AG08396 (cell line): ENCODE measurements at regions not wholly inside any gene's neighbourhood (a gene's known extent, or its start where the extent isn't known, plus 50 kb on each side); places are given as distances from the start of the nearest gene placed in this dataset.
A peak's percentile ranks its signal among the peaks of the same experiment; 100 is the strongest.
"Not testable (repeated sequence)": the region's sequence is repeated elsewhere in the genome, so short reads cannot be mapped to it uniquely, and the experiment has no call there.

Experiments used
- DNase-seq: peaks from one replicate; pipeline ENCODE4 v3.0.0; 2012; ENCODE audit warnings: low spot score, mixed read lengths

DNA sequence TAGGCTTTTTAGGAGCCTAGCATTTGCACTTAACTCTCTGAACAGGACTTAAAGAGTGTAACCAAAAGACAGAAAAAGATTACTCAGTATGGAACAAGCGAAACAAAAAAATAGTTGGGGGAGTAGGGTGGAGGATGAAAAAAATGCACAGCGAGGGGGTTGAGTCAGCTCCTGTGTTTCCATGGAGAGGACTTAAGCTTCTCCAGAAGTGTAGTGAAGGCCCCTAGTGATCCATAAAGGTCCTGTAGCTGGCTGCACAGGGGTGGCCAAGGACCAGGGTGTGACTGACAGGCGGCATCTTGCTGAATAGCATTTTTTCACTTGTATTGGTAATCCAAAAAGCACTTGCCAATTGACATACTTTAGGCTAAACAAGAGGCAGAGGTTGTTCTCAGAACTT is 533.9 kb downstream of the RFPL4B start:
- DNase-seq, result no peak

DNA sequence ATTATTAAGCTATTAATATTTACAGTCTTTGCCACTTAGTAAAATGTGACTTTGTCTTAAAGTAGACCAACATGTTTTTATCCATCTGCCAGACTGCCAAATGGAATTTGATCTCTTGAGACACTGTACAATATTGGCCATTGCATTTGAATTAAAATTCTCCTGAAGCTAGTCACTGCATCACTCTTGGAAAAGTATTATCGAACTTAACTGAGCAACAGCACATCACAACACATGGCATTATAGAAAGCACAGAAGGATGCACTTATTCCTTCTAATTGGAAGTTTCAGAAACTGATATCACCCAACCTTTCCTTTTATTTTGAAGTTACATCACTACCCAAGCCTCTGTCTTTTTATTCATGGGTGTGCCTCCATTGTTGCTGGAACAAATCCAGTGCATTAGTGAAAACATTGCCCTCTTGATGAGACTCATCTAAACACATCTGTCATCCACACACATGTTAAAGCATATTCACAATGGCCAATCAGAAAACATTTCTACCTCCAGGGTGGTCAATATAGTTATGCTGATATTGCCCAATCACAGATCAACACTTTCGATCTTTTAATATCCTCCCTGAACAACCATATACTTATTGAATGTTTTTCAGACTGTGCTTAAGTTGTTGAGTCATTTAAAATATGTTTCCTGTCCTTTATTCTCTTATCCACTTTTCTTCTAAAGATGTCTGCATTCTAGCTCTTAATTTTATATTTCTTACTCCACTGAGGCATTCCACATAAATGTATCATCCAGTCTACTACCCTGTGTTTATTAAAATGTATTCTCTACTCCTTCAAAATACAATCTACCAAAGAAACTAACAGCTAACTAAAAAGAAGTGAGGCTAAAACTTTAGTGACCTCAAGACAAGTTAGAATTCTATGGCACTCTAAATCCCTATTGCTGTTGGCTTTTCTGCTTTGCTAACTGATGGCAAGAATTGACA is 535.0 kb downstream of the RFPL4B start:
- no peak for DNase-seq

DNA sequence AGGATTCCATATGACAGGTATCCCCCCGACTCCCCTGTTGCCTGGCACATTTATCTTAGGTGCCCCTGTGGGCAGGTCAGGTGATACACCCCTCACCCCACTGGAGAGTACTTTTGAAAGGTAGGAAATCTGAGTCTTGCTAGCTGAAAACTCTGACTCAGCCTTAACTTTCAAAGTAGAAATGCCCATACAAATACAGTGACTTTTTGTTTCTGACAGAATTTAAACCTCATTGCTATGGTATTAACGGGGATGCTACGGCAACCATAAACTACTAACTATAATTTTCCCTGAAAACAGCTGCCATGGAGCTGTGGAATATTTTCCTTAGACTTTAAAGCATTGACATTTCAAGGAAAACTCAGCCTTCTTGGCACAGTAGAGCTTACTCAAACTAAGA is 536.0 kb downstream of the RFPL4B start:
- DNase-seq, result no peak

DNA sequence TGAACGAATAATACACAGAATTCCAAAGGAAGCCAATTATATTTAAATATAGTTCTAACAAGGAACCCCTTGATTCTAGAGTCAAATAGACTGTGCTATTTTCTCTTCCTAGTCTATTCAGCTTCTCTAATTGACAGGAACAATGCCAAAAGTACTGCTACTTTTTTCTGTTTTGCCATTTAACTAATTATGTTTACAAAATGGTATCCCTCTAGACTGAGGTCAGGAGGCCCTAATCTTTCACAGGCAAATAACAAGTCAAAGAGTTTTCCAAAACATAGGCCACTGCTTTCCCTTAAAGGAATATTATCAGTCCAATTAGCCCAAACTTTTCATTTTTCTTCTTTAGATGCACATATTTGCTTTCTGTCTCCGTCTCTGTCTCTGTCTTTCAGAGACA is 539.3 kb downstream of the RFPL4B start:
- DNase-seq, result no peak

DNA sequence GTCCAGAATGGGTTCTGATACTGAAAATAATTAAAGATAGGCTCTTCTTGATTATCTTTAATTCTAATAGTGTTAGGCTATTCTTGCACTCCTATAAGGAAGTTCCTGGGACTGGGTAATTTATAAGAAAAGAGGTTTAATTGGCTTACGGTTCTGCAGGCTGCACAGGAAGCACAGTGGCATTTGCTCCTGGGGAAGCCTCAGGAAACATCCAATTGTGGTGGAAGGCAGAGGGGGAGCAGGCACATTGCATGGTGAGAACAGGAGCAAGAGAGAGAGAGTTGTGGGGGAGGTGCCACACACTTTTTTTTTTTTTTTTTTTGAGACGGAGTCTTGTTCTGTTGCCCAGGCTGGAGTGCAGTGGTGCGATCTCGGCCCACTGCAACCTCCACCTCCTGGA is 540.3 kb downstream of the RFPL4B start:
- DNase-seq, result not testable (repeated sequence)

DNA sequence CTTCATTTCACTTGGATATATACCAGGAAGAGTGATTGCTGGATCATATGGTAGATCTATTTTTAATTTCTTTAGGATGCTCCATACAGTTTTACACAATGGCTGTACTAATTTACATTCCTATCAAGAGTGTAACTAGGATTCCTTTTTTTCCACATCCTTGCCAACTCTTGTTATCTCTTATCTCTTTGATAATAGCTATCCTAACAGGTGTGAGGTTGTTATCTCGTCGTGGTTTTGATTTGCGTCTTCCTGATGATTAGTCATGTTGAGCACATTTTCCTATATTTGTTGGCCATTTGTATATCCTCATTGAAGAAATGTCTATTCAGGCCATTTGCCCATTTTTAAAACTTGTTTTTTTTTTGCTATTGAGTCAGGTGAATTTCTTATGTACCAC is 552.4 kb downstream of the RFPL4B start:
- DNase-seq, result no peak

DNA sequence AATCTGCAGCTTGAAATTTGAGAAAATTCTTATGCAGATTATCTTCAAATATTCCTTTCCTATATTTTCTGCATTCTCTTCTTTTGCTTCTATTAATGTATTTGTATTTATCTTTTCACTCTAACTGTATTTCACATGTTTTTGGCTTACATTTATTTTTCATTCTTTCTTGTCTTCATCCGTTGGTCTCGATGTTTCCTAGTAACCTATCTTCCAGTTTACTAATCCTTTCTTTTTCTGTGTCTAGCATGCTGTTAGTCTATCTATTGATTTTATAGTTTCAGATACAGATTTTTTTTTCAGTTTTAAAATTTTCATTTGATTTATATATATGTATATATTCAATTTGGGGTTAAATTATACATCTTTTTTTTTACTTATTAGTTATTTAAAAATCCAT is 556.2 kb downstream of the RFPL4B start:
- DNase-seq, result no peak

DNA sequence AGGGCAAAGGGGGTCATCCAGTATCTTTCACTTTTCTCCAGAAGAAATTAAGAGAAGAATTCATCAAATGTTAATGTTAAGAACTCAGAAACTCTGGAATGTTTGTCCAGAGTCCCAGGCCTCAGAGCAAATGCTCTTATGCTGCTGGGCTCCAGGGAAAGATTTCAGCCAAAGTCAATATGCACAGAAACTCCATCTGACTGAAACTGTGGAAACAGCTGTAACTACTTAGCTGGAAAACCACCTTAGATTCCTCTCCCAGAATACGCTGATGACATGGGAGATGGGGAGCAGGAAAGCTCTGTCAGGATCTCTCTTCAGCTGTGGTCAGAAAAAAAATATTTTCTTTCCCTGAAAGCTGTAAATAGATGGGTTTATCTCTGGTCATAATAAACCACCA is 559.6 kb downstream of the RFPL4B start:
- DNase-seq, result peak; percentile 15

DNA sequence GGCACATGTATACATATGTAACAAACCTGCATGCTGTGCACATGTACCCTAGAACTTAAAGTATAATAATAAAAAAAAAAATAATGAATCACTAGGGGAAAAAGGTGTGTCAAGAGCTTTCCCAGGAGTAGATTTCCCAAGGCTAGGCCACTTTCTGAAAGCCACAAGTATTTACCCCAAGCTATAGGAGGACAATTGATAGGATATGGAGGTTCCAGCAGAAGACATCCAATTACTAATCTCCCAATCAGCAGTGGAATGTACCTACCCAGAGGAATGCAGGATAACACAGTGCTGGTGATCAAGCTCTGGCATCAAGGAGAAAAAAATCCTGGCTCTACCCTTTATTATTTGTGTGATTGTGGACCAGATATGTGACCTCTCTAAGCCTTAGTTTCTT is 562.7 kb downstream of the RFPL4B start:
- no peak for DNase-seq

DNA sequence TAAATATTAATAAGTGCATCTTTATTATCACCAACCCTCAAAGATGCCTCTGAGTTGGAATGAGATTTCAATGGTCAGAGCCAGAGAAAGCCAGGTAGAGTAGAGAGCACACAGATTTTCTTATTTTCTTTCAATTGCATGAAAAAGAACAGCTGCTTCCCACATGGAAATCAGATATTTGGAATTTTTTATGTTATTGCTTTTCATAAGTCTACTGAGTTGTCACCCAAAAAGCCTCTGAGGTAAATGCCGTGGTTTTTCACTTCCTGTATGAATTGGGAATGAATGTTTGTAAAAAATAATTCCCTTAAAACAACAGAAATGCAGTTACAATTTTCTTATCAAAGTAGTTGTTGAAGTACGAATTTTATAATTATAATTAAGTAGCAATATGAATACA is 563.1 kb downstream of the RFPL4B start:
- DNase-seq, result no peak

DNA sequence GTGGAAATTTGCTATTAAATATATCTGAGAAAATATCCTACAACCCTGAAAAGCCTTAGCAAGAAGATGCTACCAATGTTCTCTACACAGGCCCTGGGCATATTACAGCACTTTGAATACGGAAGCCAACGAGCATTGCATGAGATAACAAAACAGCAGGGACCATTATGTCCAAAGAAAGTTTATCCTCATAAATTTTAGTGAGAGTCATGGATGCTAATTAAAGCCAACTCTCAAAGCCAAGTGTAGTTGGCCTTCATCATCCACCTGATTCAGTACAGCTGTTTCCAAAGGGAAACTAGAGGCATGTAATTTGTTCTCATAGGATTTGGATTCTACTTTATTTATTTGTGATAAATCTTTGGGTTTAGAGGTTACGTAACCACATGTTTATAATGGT is 564.8 kb downstream of the RFPL4B start:
- DNase-seq, result no peak

DNA sequence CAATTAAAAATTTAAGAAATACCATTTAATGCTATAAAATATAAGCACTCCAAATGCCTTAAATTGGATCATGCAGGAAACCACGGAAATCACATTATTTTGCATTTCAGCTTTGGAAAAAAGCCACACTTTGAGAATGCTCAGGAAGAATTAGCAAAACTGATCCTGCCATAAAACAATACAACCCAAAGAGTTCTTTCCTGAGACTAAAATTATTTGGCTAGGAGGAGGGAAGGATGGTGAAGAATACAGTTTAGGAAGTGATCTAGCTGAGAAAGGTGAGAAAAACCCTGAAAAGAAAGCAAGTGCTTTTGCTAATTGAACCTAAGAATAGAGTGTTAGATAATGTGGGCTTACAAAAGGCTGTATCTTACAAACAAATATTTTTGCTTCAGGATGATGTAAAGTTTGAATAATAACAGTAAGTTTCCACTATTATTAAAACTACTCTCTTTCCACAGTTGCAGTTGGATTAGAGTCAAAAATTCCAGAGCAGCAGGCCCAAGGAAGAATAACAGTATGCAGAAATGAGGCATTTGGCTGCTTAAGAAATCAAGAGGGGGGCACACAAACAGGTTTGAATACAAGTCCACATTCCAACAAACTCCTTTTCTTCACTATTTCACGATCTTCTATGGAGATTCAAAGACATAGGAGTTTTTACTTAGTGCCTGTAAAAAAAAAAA is 565.4 kb downstream of the RFPL4B start:
- no peak for DNase-seq

DNA sequence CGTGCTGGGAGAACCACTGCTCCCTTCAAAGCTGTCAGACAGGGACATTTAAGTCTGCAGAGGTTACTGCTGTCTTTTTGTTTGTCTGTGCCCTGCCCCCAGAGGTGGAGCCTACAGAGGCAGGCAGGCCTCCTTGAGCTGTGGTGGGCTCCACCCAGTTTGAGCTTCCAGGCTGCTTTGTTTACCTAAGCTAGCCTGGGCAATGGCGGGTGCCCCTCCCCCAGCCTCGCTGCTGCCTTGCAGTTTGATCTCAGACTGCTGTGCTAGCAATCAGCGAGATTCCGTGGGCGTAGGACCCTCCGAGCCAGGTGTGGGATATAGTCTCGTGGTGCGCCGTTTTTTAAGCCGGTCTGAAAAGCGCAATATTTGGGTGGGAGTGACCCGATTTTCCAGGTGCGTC is 572.6 kb downstream of the RFPL4B start:
- not testable (repeated sequence) for DNase-seq

DNA sequence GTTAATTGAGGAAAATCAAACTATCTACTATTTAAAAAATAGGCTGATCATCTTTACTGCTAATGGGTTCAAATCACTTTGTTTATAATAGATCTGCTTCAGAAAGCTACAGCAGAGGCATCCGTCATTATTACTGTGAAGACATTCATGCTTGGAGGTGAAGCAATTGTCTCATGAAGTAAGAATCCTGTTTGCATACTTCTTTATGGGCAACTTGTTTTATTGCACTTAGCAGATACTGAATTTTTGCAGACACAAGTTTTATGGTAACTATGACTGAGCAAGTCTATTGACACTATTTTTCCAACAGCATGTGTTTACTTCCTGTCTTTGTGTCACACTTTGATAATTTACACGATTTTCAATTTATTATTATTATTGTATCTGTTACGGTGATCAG is 573.9 kb downstream of the RFPL4B start:
- no peak for DNase-seq

DNA sequence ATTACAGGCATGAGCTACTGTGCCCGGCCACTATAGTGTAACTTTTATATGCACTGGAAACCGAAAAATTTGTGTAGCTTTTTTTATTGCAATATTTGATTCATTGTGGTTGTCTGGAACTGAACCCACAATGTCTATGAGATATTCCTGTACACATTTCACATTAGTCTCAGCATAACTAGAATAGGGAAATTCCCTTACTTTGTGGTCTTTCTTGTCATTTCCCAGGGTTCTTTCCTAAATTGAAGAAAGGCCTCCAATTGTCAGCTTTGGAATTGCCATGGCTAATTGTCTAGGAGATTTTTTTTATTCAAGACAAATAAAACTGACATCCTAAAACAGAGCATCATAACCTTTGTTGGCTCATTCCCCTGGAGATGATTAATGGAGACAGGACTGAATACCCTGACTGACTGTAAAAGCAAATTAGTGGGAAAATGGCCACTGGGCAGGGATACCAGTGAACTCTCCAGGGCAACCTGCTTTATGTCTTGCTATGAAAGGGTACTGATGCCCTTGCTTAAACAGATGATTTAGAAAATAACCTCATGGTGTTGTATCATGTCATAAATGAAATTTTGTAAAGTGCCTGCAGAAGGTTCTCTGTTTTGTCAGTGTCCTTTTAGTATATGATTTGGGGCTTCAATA is 576.9 kb downstream of the RFPL4B start:
- DNase-seq, result no peak

DNA sequence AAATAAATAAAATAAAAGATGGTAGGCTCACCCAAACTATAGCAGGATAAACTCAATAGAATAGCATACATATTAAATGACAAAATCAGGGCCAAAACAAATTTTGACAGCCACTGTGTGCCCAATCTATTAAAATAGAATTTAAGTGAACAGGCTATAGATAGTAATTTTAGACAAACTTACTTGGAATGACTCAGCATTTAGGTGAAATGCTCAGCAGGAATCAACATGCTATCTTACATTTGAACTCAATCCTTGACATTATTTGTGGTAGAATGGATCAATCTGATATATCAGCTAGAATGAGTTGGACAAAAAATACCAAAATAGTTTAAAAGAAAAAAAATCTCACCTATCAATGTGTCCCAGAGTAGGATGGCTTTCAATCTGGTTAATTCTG is 578.6 kb downstream of the RFPL4B start:
- DNase-seq, result no peak

DNA sequence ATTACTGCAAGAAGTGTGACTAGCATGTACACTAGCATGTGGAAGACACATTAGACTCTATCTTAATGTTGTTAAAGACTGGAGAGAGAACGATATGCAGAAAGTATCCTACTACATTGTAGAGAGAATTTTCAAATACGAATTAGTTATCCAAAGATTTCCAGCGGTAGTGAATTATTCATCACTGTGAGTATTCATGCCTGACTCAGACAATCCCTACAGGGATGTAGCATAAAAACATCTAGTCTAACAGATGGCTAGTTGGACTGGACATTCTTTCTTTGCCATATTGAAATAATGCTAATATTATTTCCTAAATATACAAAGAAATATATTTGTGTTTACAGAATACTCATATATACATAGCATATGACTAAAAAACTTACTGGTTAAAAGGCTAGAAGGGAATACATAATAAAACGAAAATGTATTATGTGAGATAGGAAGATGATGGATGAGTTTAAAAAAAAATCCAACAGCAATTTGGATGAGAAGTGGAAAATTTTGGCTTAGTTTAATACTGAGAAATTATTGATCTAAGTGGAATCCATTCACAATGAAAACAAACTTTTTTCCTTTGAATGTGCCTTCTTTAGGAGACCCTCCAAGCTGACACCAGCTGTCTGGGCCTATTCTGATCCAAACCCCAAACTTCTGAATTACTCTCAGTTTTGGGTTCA is 580.7 kb downstream of the RFPL4B start:
- no peak for DNase-seq

DNA sequence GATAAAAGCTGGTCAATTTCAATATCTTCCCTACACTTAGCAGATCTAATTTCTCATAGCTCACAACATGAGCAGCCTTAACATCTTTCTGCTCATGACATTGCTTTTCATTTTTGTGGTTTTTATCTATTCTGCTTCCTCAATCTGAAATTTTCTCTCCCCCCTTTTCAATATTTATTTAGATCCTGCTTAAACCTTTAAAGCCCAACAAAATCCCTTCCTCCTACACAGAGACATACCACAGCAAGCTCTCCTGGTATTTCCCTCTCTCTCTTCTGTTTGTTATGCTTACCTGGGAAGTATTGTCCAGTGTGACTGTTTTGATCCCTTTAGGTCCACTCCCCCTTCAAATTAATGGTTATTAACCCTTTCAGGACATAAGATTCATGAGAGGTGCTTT is 582.5 kb downstream of the RFPL4B start:
- DNase-seq, result no peak

DNA sequence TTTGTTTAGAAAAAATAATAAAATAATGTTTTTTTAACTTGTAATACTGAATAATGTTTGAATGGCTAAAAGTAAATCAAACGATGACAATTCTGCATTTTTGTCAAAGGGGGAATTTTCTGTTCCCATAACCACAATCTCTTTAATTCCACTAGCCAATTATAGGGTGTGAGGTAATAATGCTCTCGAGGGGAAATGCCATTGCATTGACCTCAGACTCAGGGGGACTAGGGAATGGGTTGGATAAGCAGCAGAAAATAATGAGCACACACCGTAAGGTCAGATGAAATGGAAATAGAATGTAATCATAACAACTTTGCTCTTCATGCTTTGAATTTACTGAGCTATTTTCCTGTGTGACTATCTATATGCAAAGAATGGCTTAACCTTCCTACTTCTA is 584.7 kb downstream of the RFPL4B start:
- DNase-seq, result no peak

DNA sequence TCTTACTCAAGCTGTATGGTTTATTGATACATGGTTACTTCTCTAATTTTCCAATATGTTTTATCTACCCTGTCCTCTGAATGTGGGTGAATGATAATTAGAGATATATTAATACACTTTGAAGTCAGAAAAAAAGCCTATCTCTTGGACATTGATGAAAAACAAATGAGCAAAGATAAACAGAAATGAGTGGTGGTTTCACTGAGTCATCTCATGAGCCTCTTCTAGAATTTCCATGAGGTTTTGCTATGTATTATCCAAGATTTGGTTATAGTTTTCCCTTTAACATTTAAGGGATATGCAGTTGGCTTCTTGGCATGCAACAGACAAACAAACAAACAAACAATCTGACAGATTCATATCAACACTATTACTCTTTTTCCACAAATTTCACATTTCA is 586.8 kb downstream of the RFPL4B start:
- peak; percentile 13 for DNase-seq

DNA sequence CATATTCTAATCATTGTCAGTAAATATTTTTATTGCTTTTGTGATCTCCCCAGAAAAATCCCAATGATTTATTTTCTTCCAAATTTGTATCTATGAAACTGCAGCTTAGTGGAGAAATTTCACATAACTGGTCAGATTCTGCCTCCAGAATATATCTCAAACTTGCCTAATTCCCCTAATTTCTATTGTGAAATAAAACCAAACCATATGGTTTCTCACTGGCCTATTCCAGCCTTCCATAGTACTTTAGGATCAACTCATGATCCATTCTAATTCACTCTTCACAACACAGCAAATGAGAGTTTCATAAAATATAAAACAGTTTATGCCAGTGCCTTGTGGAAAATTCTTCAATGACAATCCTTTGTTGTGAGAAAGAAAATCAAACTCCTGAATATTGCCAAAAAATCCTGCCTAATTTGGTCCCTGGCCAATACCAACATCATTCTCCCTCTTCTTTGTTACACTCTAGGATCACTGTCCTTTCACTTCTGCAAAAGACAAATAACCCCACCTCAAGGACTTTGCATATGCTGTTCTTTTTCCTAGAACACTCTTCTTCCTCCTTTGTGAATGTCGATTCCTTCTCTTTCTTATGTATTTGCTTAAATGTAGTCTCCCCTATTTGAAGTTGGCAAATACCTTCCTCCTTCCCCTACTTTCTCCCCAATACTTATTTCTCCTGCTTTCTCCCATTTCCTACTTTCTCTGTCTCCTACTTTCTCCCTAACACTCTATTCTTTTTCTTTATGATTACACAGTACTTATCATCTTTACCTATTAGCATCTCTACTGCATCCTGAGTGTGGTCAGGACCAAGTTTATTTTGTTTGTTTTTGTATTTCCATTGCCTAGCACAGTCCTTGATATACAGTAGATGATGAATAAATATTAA is 587.5 kb downstream of the RFPL4B start:
- DNase-seq, result no peak
